CD4-positive, alpha-beta T cell treated with Interleukin-6 for 4 hours (primary cell): ENCODE measurements at regions not wholly inside any gene's neighbourhood (a gene's known extent, or its start where the extent isn't known, plus 50 kb on each side); places are given as distances from the start of the nearest gene placed in this dataset.

Experiments
- DNase-seq: peaks from one replicate; pipeline ENCODE4 v3.0.0-alpha.2; 2020; ENCODE audit warnings: mixed read lengths

GRCh38 chr6:87995461-87995860 is 52.2 kb upstream of the SPACA1 start:
- DNase-seq, result no peak

DNA sequence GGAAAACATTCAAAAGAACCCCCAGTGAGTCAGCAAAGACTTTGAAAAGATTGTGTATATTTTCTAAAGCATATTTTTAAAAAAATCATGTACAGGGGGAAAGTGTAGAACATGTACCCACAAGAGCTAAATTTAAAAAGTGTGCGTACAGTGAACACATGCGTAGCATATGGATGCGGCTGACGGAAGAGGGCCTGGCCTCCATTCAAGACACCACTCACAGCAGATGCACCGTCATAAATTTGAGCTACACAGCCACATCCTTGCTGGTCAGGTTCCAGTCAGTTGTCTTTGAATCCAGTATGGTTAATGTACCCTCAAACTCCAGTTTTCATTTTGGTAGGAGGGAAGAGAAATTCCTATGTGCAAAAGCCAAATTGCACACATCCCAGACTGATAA is 54.3 kb upstream of the SPACA1 start:
- no peak for DNase-seq

GRCh38 chr6:87990871-87991270 is 56.8 kb upstream of the SPACA1 start:
- no peak for DNase-seq

DNA sequence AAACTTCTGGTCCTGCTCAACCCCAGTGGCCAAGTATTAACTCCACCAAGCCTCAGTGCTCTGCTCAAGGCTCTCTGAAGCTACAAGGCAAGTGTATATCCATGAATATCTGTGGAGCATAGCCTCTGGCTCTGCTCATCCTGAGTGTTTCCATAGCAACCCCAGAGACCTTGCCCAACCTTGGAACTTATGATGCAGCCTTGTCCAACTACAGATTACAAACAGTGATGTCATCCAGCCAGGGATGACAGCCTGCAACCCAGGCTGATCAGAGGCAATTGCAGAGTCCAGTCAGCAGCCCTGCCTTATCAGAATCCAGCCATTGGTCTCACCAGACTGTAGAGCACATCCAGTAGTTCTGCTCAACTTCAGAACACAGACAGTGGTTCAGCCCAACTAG is 65.5 kb upstream of the SPACA1 start:
- no peak for DNase-seq

GRCh38 chr6:87979737-87980136 is 67.9 kb upstream of the SPACA1 start:
- DNase-seq, result no peak

DNA sequence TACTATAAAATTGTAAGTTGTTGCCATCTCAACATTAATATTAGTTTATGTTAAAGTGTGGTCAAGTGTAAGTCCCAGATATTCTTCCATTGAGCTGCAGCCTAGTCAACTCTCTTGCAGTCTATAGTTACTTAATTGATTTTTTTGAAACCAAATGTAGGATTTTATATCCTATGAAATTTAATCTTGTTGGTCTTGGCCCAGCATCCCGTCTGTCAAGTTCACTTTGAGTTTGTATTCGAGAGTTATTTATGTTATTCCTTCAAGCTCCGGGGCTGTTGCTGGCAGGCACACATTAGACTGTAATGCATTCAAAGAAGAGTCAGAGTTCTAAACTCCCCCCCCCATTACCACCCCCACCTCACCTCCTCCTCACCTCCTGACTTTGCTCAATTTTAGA is 71.0 kb upstream of the SPACA1 start:
- no peak for DNase-seq

DNA sequence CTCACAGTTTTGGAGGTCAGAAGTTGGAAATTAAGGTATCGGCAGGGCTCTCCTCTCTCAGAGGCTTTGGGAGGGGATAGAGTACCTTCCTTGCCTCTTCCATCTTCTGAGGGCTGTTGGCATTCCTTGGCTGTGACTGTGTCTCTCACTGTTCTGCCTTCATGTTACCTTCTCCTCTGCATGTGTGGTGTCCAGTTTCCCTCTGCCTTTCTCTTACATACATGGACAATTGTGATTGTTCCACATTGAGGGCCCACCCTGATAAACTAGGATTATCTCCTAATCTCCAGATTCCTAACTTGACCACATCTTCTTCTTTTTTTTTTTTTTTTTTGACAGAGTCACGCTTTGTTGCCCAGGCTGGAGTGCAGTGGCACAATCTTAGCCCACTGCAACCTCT is 72.1 kb upstream of the SPACA1 start:
- DNase-seq, result no peak

DNA sequence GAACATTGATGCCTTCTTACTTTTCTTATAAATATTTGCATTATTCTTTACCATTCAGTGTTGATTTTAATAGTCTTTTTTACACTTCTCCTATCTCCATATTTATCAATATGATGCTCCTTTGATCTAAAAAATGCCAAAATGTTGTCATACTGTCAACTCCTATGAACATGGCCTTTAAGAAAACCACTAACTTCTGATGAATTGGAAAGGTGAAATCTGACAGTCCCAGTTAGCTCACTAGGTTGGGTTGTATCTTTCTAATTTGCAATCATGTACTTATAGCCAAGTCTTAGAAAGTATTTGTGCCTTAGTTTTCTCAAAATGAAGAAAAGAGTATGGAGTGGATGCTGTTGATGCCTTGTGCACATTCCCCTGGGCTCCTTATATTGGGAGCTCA is 75.4 kb upstream of the SPACA1 start:
- no peak for DNase-seq

DNA sequence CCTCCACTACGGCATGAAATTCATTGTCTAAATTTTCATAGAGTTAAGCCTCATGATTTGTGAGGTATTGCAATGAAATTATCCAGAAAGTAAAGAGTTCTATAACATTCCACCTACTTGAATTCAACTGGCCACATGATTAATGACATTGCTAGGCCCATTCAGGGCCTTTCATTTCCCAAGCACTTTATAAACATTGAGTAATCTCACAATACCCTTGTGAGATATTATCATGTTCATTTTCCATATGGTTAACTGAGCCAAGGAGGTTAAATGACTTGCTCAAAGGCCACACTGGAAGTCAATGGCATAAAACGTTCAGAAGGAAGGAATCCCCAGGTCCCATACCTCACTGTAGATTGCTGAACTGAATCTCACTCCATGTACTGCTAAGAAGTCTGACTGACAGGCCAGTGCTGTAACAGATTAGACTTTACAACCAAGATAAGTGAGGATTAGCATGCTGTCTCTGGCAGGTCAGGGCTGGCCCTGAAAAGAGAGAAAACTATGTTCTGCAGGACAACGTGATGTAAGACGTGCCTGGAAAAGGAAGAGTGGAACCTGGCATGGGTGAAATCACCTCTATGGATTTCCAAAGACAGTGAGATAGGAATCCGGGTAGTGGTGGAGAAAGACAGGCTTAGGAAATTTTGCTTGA is 75.9 kb upstream of the SPACA1 start:
- DNase-seq, result no peak

DNA sequence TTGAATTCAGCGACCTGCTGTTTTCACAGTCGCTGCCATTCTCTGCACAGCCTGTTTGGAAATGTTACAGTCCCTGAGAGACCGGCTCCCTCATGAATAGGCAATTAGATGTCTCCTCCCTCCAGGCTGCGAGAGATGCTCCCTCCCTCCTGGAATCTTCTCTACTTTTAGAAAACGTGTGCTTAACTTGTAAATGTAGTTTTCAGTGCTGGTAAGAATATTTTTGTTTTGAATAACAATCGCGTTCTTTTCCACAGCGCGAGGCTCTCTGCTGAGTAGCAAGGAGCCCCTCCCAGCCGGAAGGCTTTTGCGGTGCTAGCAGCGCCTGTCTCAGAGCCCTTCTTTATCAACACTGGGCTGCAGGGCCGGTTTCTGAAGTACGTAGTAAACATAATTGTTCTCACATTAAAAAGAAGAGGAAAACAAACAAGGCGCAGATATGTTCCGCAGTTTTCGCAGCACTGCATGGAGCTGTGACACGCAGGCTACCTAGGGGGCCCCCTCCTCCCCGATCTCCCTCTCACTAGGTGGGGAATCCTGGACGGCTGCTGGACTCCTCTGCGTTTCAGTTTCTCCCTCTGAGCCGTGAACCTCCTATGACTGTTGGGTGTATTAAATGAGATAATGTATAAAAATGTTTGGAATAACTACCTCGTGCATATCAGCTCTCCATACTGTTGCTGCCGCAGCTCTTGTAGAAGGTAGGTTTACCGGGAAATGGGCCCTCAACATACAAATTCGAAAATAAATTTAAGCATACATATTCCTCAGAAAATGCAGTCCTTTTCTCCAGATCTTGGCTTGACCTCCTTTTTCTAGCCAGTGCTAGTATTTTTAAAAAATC is 79.0 kb upstream of the SPACA1 start:
- no peak for DNase-seq

DNA sequence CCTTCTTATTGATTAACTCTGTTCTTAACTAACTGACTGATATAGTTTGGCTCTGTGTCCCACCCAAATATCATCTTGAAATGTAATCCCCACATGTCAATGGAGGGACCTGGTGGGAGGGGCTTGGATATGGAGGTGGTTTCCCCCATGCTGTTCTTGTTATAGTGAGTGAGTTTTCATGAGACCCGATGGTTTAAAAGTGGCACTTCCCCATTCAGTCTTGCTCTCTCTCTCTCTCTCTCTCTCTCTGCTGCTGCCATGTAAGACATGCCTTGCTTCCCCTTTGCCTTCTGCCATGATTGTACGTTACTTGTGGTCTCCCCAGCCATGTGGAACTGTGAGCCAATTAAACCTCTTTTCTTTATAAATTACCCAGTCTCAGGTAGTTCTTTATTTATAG is 81.8 kb upstream of the SPACA1 start:
- DNase-seq, result no peak

DNA sequence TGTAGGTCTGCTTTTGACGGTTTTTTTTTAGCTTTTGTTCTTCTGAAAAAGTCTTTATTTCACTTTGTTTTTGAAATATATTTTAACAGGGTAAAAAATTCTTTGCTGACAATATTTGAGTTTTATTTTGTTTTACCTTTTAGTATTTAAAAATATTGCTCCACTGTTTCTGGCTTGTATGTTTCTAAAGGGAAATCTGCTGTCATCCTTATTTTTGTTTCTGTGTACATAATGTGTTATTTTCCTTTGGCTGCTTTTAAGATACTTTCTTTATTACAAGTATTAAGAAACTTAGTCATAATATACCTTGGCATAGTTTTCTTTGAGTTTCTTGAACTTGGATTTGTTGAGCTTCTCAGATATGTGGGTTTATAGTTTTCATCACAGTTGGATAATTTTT is 88.6 kb upstream of the SPACA1 start:
- no peak for DNase-seq

- DNase-seq, result no peak
Observed at GRCh38 chr6:87951751-87952150, 95.9 kb upstream of the SPACA1 start.

- DNase-seq, result no peak
Observed at GRCh38 chr6:87950614-87951013, 97.0 kb upstream of the SPACA1 start.

DNA sequence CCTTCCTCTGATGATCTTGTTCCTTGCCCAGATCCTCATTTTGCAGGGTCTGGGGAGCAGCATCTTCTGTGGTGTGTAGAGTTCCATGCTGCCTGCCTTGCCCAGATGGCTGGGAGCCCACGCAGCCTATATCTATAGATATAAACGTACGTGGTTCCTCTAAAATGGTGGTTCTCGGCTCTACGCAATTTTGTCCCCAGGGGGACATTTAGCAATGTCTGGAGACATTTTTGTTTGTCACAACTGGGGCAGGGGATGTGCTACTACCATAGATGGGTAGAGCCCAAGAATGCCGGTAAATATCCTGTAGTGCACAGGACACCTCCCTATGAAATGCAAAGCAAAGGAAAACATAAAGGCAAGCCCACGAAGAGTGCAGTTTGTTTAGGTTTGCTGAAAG is 98.4 kb upstream of the SPACA1 start:
- DNase-seq, result no peak

DNA sequence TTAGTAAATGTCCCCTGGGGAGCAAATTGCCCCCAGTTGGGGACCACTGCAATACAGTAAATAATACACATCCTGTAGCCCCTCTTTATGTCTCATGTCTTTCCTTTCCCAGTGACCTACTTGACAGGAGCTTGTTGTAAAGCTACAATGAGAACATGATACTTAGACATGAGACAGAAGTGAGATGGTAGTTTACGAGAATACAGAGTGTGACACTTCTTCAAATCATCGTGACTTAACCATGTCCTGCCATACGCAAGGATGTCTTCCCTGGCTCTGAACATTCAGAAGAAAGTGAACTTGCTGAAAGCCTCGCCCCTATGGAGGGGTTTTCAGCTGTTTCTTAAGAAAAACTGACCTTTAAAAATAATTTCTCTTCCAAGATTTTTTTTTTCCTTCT is 101.0 kb upstream of the SPACA1 start:
- no peak for DNase-seq

DNA sequence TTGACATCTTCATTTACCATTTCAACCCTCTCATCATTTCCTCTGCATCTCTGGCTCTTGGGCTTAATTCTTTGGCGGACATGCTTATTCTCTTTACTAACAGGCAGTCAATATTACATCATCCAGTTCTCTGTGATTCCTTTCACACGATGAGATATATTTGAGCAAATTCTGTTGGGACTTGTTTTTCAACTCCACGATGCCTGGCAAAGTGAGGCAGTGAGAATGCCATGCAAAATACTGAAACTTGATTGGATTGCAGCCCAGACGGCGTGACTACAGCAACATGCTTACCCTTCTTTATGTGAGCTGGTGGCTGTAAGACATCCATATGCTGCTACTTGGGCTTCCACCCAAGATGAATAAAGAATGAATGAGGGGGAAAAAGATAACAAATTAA is 101.7 kb upstream of the SPACA1 start:
- DNase-seq, result no peak

DNA sequence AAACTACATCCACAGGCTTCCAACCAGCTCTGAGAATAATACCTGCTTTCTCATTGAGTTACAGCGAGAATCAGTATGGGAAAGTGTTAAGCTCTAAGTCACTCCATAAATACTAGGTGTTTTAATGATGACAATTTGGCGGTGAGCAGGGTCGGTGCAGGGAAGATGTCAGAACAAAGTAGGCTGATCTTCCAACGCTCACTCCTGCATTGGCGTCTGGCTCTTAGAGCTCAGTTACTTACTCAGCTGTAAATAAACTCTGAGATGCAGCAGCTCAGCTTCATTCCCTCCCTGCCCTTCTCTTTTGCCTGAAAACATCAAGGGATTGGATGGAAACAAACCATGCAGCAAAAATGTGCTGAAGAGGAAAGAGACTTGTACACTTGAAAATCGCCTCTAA is 102.5 kb upstream of the SPACA1 start:
- no peak for DNase-seq

DNA sequence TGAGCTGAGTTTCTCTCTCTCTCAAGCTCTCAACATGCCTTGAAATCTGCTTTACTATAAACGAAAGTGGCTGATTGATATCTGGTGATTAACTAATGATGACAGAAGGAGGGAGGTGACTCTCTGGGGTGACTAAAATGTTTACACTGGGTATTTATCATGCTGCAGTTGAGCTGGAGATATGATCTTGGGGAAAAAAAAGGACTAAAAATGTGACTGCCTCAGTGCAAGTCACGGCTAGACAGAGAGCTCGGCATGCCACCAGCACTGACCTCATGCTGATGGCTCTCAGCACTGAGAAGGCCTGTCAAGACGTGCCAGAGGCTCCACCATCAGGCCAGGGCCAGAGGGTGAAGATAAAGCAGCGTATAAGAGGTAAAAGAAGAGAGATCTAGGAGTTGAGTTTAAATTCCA is 103.1 kb upstream of the SPACA1 start:
- DNase-seq, result no peak

DNA sequence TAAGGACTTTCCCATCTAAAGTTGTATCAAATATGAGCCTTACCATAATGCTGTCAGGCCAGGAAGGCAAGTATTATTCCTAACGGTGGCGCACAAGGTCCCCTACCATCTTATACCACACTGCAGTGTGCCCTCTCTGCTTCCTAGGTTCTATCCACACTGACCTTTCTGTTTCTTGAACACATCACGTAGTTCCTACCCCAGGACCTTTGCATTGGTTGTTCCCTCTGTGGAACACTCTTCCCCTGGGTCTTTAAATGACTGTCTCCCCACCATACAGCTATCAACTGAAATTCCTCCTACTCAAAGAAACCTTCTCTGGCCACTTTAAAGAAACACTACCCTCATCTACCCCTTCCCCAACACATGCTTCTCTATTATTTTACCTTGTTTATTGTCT is 104.5 kb upstream of the SPACA1 start:
- DNase-seq, result no peak

DNA sequence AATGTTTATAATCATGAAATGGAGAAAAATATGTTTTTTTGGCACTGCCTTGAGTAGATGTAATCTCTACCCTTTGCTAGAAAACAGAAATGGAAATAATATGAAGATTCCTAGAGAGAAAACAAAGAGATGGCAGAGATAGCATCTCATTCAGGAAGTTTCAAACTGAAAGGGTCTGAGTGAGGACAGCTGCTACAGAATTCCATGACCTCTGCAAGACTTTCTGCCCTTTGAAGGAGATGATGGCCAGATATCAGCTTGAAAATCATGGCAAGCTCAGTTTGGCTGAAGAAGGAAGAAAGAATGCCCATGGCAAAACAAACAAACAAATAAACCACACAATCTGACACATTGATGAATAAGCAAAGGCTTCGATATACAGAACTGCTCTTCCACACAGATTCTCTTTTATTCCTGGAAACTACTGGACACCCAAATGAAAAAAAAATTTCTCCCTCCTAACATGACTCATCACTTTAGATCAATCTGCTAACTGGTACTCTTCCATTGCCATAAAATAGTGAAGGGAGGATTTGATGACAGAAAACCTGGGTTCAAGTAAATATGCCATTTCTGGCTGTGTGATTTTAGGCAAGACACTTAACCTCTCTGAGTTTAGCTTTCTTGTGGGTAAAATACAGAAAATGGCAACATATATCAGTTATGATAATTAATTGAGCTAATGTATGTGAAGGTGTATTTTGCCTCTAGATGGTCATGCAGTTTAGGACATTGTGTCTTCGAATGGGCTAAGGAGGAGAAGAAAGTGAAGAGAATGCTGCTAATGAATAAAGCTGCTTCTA is 105.9 kb upstream of the SPACA1 start:
- DNase-seq, result no peak

GRCh38 chr6:87939776-87940175 is 107.9 kb upstream of the SPACA1 start:
- no peak for DNase-seq

GRCh38 chr6:87938287-87938686 is 109.4 kb upstream of the SPACA1 start:
- DNase-seq, result no peak

DNA sequence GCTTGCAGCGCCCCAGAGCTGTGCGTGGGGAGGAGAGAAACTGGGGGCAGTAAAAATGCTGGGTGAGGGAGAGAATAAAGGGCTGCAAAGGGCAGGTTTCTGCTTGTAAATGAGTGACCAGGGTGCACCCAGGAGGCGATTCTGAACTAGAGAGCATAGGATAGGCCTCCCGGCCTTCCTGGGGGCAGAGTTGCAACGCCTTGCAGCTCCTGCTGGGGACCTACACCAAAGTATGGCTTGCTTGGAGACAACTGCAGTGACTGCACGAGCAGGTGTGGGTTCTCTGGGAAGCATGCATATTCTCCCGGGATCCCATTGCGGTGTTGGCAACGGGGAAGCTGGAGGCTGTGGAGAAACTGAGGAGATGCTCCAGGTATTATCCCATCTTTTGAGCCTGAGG is 111.6 kb upstream of the SPACA1 start:
- no peak for DNase-seq
